HG03354 (cell line): ENCODE measurements at regions not wholly inside any gene's neighbourhood (a gene's known extent, or its start where the extent isn't known, plus 50 kb on each side); places are given as distances from the start of the nearest gene placed in this dataset.
"Not testable (repeated sequence)": the region's sequence is repeated elsewhere in the genome, so short reads cannot be mapped to it uniquely, and the experiment has no call there.

ENCODE experiments used
- ATAC-seq: cut with Tn5 transposase; IDR thresholded peaks from one replicate; pipeline ENCODE4 v1.9.1; 2021; ENCODE audit warnings: mild to moderate bottlenecking; ENCODE audit not compliant: unreplicated experiment, poor library complexity, severe bottlenecking

DNA sequence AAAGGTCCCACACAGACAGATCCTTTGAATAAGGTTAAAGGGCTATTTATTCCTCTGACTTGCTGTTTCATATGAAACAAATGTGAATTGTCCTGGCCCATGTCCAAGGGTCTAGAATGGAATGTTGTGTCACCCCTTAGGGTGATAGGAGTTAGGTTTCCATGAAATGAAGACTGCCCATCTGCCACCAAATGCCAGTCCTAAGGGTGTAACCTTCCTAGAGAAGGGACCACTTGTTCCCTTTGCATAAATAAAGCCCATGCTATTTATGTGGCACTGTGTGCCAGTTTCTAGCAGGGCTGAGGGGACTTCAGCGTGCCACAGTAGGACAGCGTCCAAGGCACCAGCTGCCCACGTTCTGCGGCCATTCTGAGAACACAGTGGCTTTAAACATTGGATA is 171.3 kb downstream of the ABCA8 start:
- ATAC-seq: no peak

GRCh38 chr17:68782789-68783188 is 172.4 kb downstream of the ABCA8 start:
- no peak for ATAC-seq

- no peak for ATAC-seq
Measured at GRCh38 chr17:68780596-68780995, 174.6 kb downstream of the ABCA8 start.

GRCh38 chr17:68778726-68779125 is 176.5 kb downstream of the ABCA8 start:
- ATAC-seq: no peak

- no peak for ATAC-seq
Measured at GRCh38 chr17:68777856-68778694, 176.9 kb upstream of the FAM20A start.

GRCh38 chr17:68777243-68777855 is 176.2 kb upstream of the FAM20A start:
- ATAC-seq: no peak

DNA sequence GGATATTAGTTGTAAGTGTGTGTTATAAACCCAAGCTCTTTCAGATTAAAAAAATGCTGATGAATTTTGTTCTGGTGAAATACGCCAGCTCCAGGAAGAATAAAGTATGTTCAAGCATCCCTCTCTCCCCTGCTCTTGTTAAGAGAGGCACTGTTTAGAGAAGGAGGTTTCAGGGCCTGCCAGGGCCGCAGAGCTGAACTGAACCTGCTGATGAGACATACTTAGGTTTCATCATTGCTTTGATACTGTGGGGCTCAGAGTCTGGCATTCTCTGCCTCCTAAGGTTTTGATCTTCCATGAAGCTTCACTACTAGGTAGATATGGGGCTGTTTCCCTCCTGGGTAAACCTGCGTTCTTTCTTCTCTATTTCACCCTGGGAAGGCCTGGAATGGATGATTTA is 175.3 kb upstream of the FAM20A start:
- ATAC-seq: no peak

DNA sequence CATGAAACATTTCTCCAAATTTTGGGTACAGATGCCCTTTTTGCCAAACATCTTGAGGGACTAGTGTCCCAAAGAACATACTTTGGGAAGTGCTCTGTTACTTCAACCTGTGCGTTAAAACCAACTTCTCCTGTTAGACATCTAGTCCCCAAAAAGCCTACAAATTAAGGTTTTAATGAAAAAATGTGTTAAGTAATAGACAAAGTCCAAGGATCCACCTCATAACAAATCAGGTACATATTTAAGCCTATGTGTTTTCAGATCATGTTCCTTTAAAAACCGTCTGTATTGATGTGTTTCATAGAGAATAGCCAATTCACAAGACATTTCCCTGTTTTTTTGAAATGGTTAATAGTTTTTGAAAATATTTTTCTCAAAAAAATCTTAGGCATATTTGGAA is 174.8 kb upstream of the FAM20A start:
- no peak for ATAC-seq

DNA sequence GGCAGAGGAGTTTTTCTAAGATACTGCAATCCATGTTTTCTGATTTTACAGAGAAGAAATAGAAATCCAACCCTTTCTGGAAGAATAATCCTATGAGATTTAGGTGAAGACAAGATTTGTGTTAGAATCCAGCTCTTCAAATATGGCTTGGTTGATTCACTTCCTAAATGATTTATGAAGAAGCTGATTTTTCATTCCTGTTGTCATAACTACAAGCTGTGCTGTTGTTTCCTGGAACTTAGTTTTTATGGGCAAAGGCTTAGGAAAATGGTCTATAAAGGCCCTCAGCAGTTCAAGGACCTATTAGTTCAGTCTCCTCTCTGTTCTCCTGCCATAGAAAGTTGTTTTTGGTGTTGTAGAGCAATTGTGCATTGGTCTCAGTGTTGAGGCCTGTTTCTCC is 174.2 kb upstream of the FAM20A start:
- ATAC-seq: no peak

DNA sequence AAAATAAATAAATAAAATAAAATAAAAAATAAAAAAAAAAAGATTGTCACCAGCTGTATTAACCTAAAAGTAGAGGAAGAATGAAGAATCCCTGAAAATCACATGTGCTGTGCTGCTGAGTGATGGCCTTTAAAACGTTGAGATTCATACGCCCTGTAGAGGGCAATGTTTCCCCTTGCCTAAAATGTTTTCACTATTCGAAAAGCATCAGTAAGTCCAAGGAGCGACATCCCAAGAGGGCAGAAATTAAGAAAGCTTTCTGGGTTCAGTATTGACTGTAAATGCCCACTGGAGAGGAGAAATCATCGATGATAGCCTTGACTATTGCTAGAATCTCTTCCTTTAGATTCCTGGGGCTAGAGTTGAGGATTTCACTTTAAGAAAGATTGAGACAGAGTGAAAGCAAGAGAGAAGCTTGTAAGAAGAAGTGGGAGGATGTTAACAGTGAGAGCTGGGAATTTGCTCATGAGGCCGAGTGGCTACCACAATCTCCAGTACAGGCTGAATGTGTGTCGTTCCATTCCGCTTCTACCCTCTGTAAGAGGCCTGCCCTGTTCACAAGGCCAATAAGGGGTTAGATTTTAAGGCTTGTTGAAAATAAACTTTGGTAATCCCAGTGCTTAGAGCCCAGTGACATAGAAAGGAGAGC is 170.8 kb upstream of the FAM20A start:
- ATAC-seq: peak; percentile 72

DNA sequence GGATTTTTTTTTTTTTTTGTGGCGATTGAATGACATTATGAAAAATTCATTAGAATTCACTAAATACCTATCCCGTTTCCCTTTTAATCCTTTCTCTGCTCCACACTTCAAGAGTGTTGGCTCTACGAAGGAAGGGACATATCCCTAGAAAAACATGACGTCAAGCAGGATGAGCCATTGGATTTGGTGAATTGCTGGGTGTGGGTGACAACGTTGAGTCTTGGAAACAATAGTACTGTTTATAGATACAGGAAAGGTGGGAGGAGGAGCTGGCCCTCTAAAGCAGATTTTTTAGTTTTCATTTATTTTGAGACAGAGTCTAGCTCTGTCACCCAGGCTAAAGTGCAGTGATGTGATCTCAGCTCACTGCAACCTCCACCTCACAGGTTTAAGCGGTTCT is 167.6 kb upstream of the FAM20A start:
- ATAC-seq: no peak

DNA sequence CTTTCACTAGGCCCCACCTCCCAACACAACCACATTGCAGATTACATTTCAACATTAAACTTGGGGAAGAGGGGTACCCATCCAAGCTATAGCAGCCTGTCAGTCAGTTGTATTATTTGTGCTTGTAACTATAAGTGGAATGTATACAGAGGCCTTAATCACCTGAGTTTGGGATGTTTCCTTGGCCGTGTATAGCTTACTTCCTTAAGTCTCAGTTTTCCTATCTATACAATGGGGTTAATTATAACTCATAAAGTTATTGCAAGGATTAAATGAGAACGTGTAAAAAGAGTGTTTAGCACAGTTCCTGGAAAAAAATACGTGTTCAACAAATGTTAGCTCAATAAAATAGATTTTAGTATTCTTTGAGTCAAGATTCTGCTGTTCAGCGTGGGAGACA is 165.5 kb upstream of the FAM20A start:
- ATAC-seq: no peak

- no peak for ATAC-seq
Measured at GRCh38 chr17:68763562-68763961, 162.4 kb upstream of the FAM20A start.

DNA sequence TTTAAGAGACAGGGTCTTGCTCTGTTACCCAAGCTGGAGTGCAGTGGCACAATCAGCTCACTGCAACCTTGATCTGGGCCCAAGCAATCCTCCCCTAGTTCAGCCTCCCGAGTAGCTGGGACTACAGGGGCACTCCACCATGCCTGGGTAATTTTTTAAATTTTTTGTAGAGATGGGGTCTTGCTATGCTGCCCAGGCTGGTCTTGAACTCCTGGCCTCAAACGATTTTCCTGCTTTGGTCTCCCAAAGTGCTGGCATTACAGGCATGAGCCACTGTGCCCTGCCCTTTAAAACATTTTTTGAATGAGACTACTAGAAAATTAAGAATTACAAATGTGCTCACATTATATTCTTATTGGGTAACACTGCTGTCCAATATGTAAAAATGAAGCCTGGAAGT is 161.7 kb upstream of the FAM20A start:
- ATAC-seq: no peak

- no peak for ATAC-seq
Measured at GRCh38 chr17:68760141-68760475, 158.9 kb upstream of the FAM20A start.

GRCh38 chr17:68759343-68760140 is 158.4 kb upstream of the FAM20A start:
- ATAC-seq: peak; percentile 91

DNA sequence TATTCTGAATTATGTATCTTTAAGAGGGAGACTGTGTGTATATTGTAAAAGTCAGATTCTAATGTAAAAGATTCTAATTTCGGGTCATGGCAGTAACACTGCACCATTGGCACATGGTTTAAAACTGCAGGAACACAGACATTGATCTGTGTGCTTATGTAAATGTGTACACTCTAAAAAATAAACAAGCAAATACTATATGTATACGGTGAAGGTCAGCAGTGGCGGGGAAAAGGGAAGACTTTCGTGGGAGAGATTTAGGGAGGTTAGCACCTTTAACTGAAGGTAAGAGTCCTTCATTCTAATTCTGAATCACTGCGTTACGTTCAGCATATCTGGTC is 157.8 kb upstream of the FAM20A start:
- no peak for ATAC-seq

GRCh38 chr17:68757866-68758757 is 156.9 kb upstream of the FAM20A start:
- not testable (repeated sequence) for ATAC-seq

GRCh38 chr17:68753985-68754769 is 153.0 kb upstream of the FAM20A start:
- no peak for ATAC-seq
